ENCODE measurements at regions not wholly inside any gene's neighbourhood (a gene's known extent, or its start where the extent isn't known, plus 50 kb on each side); places are given as distances from the start of the nearest gene placed in this dataset.
A peak's percentile ranks its signal among the peaks of the same experiment; 100 is the strongest.

DNA sequence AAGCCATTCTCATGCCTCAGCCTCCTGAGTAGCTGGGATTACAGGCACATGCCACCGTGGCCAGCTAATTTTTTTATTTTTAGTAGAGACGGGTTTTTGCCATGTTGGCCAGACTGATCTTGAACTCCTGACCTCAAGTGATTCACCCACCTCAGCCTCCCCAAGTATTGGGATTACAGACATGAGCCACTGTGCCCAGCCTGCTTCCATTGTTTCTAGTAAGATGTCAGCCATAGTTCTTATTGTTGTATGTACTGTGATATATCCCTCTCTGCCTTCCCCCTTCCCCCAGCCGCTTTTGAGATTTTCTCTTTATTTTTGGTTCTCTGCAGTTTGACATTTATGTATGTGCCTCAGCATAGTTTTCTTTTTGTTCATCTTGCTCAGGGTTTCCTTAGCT, 87.9 kb upstream of the KLF14 start:
- Histone ChIP-seq H3K36me3 (ENCODE audit: control insufficient read depth, insufficient read depth, low read length) (no peaks in the 10 kb centered on the region), H3K9me3 (ENCODE audit: control insufficient read depth, insufficient read depth, low read length) (peaks cover 3% of the 10 kb centered on the region), H3K4me1 (ENCODE audit: control insufficient read depth, insufficient read depth, low read length) (no peaks in the 10 kb centered on the region), H3K4me3 (ENCODE audit: low read depth, low read length) (no peak overlapping the region), H3K27me3 (ENCODE audit: control insufficient read depth, insufficient read depth, low read length) (no peaks in the 10 kb centered on the region), H3K27ac (ENCODE audit: low read depth, low read length) (no peak overlapping the region)
- no CpG with 5 or more reads among the region's 3 CpGs for WGBS (ENCODE audit: insufficient coverage)
- DNase-seq (ENCODE audit: low read depth in 4 of 6, low spot score in 6 of 6) = no peak

- H3K27ac ChIP-seq (ENCODE audit: low read depth, low read length) = no peak overlapping the region
- no peak overlapping the region for H3K4me3 ChIP-seq (ENCODE audit: low read depth, low read length)
- no peaks in the 10 kb centered on the region for H3K27me3 ChIP-seq (ENCODE audit: control insufficient read depth, insufficient read depth, low read length)
- H3K36me3 ChIP-seq (ENCODE audit: control insufficient read depth, insufficient read depth, low read length) = no peaks in the 10 kb centered on the region
- no CpG with 5 or more reads among the region's 2 CpGs for WGBS (ENCODE audit: insufficient coverage)
- H3K4me1 ChIP-seq (ENCODE audit: control insufficient read depth, insufficient read depth, low read length) = no peaks in the 10 kb centered on the region
- H3K9me3 ChIP-seq (ENCODE audit: control insufficient read depth, insufficient read depth, low read length) = peaks cover 3% of the 10 kb centered on the region
- DNase-seq (ENCODE audit: low read depth in 4 of 6, low spot score in 6 of 6) = no peak
These were observed 88.6 kb upstream of the KLF14 start for GRCh38 chr7:130822642-130823041.

DNA sequence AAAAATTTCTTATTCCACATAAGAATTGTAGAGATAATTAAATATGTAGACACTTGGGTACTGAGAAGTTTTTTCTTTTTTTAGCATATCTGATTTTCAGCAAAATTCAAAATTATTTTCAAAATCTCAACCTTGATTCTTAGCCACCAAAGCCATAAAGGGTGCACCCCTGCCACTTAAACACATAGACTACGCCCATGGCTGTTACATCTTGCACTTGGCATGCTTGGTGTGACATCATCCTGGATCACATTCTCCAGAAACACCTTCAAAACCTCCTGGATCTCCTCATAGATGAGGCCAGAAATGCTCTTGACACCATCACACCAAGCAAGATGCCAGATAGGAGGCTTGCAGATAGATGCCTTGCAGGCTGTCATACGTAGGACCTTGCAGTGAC, 89.1 kb upstream of the KLF14 start:
- no peak for DNase-seq (ENCODE audit: low read depth in 4 of 6, low spot score in 6 of 6)
- no peak overlapping the region for H3K4me3 ChIP-seq (ENCODE audit: low read depth, low read length)
- WGBS (ENCODE audit: insufficient coverage) = 89% methylated on average over 1 of the region's 2 CpGs
- H3K27me3 ChIP-seq (ENCODE audit: control insufficient read depth, insufficient read depth, low read length) = no peaks in the 10 kb centered on the region
- H3K4me1 ChIP-seq (ENCODE audit: control insufficient read depth, insufficient read depth, low read length) = no peaks in the 10 kb centered on the region
- H3K36me3 ChIP-seq (ENCODE audit: control insufficient read depth, insufficient read depth, low read length) = no peaks in the 10 kb centered on the region
- no peak overlapping the region for H3K27ac ChIP-seq (ENCODE audit: low read depth, low read length)
- H3K9me3 ChIP-seq (ENCODE audit: control insufficient read depth, insufficient read depth, low read length) = peaks cover 3% of the 10 kb centered on the region

DNA sequence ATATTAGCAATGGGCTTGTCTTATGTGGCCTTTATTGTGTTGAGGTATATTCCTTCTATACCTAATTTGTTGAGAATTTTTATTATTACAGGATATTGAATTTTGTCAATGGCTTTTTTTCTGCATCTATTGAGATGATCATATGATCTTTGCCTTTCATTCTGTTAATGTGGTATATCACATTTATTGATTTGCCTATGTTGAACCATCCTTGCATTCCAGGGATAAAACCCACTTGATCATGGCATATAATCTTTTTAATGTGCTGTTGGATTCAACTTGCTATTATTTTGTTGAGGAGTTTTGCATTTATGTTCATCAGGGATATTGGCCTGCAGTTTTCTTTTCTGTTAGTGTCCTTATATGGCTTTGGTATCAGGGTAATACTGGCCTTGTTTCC, 91.8 kb upstream of the KLF14 start:
- H3K9me3 ChIP-seq (ENCODE audit: control insufficient read depth, insufficient read depth, low read length) = peaks cover 3% of the 10 kb centered on the region
- no peak overlapping the region for H3K4me3 ChIP-seq (ENCODE audit: low read depth, low read length)
- H3K27ac ChIP-seq (ENCODE audit: low read depth, low read length) = no peak overlapping the region
- no peak for DNase-seq (ENCODE audit: low read depth in 4 of 6, low spot score in 6 of 6)
- no peaks in the 10 kb centered on the region for H3K36me3 ChIP-seq (ENCODE audit: control insufficient read depth, insufficient read depth, low read length)
- no peaks in the 10 kb centered on the region for H3K4me1 ChIP-seq (ENCODE audit: control insufficient read depth, insufficient read depth, low read length)
- no peaks in the 10 kb centered on the region for H3K27me3 ChIP-seq (ENCODE audit: control insufficient read depth, insufficient read depth, low read length)

GRCh38 chr7:130829415-130829814, 95.4 kb upstream of the KLF14 start:
- peaks cover 3% of the 10 kb centered on the region for H3K9me3 ChIP-seq (ENCODE audit: control insufficient read depth, insufficient read depth, low read length)
- H3K27me3 ChIP-seq (ENCODE audit: control insufficient read depth, insufficient read depth, low read length) = no peaks in the 10 kb centered on the region
- 75% methylated on average over 2 of the region's 2 CpGs for WGBS (ENCODE audit: insufficient coverage)
- no peaks in the 10 kb centered on the region for H3K4me1 ChIP-seq (ENCODE audit: control insufficient read depth, insufficient read depth, low read length)
- no peak overlapping the region for H3K27ac ChIP-seq (ENCODE audit: low read depth, low read length)
- no peak overlapping the region for H3K4me3 ChIP-seq (ENCODE audit: low read depth, low read length)
- H3K36me3 ChIP-seq (ENCODE audit: control insufficient read depth, insufficient read depth, low read length) = no peaks in the 10 kb centered on the region
- DNase-seq (ENCODE audit: low read depth in 4 of 6, low spot score in 6 of 6) = no peak

DNA sequence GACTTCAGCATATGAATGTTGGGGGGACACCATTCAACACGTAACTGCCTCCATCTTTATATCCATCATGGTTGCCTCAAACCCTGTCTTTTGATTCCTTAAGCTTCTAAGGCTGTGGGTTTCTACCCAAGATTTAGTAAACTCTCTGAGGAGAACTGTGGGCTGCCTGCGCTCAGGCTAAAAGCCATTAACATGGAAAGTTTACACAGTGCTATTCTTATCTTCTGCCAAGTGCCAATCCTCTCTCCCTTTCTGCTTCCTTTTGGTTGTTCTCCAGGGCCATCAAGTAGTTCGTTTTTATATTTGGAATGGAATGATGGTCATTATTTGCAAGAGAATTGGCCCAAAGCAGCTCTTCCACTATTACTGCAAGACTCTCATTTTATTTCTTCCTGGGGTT, 97.3 kb upstream of the KLF14 start:
- DNase-seq (ENCODE audit: low read depth in 4 of 6, low spot score in 6 of 6) = no peak

DNA sequence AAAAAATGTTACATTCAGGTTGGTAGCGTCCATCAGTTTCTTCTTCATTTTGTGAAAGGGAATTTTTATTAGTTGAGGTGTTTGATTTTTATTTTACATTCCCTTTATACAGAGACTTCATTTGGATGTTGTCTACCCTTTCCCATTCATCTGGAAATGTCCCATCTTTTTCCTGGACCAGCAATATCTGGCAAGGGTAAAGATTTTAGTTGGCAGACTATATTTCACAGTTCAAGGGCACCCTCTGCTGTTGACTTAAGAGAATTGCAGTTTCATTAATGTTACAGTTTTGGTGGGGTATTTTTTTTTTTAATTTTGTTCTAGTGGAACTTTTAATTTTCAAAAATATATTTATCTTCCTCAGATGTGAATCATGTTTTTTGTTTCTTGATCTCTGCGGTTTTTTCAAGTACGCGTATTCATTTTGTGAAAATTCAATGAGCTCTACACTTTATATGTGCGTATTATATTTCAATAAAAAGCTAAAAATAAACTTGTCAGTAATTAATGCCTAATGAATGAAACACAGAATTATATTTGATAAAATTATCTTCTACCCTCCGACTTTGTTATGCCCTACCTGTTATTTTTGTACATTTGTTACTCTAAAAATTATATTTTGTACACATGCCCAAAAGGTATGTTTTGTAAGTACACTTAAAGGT, 97.9 kb upstream of the KLF14 start:
- Histone ChIP-seq H3K36me3 (ENCODE audit: control insufficient read depth, insufficient read depth, low read length) (no peaks in the 10 kb centered on the region), H3K4me3 (ENCODE audit: low read depth, low read length) (no peak overlapping the region), H3K27ac (ENCODE audit: low read depth, low read length) (no peak overlapping the region), H3K9me3 (ENCODE audit: control insufficient read depth, insufficient read depth, low read length) (no peaks in the 10 kb centered on the region), H3K27me3 (ENCODE audit: control insufficient read depth, insufficient read depth, low read length) (no peaks in the 10 kb centered on the region), H3K4me1 (ENCODE audit: control insufficient read depth, insufficient read depth, low read length) (no peaks in the 10 kb centered on the region)
- WGBS (ENCODE audit: insufficient coverage) = no CpG with 5 or more reads among the region's 6 CpGs
- peak; percentile 17 to 87 (median 37) for DNase-seq (ENCODE audit: low read depth in 4 of 6, low spot score in 6 of 6)

More for the DNA sequence above, 97.3 kb upstream of the KLF14 start:
- no peaks in the 10 kb centered on the region for H3K4me1 ChIP-seq (ENCODE audit: control insufficient read depth, insufficient read depth, low read length)
- H3K9me3 ChIP-seq (ENCODE audit: control insufficient read depth, insufficient read depth, low read length) = no peaks in the 10 kb centered on the region
- H3K4me3 ChIP-seq (ENCODE audit: low read depth, low read length) = no peak overlapping the region
- H3K27me3 ChIP-seq (ENCODE audit: control insufficient read depth, insufficient read depth, low read length) = no peaks in the 10 kb centered on the region
- no peak overlapping the region for H3K27ac ChIP-seq (ENCODE audit: low read depth, low read length)
- no peaks in the 10 kb centered on the region for H3K36me3 ChIP-seq (ENCODE audit: control insufficient read depth, insufficient read depth, low read length)
- no CpG with 5 or more reads among the region's 3 CpGs for WGBS (ENCODE audit: insufficient coverage)

DNA sequence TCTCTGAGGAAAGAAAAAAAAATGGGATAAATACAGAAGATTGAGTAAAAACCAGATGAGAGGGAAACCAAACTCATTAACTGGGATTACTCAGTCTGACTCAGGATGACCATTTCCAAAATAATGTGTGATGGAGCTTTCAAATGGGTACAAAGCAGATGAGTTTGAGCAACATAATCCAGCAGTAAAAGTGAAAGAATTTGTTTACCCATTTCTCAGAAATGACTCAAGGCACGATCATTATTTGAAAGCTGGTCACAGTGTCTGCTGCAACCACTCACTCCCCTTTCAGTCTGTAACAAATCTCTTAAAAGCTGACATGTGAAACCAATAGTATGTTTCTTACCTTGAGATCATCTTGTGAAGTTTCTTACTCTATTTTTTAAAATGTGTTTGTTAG, 104.7 kb upstream of the KLF14 start:
- Histone ChIP-seq H3K27me3 (ENCODE audit: control insufficient read depth, insufficient read depth, low read length) (no peaks in the 10 kb centered on the region), H3K4me3 (ENCODE audit: low read depth, low read length) (no peak overlapping the region), H3K4me1 (ENCODE audit: control insufficient read depth, insufficient read depth, low read length) (no peaks in the 10 kb centered on the region), H3K27ac (ENCODE audit: low read depth, low read length) (no peak overlapping the region), H3K9me3 (ENCODE audit: control insufficient read depth, insufficient read depth, low read length) (no peaks in the 10 kb centered on the region), H3K36me3 (ENCODE audit: control insufficient read depth, insufficient read depth, low read length) (no peaks in the 10 kb centered on the region)
- WGBS (ENCODE audit: insufficient coverage) = no CpG with 5 or more reads among the region's 1 CpG
- DNase-seq (ENCODE audit: low read depth in 4 of 6, low spot score in 6 of 6) = no peak

GRCh38 chr7:130840599-130840998, 106.6 kb upstream of the KLF14 start:
- WGBS (ENCODE audit: insufficient coverage) = 80% methylated on average over 2 of the region's 2 CpGs
- H3K9me3 ChIP-seq (ENCODE audit: control insufficient read depth, insufficient read depth, low read length) = no peaks in the 10 kb centered on the region

GRCh38 chr7:130841416-130841815, 107.4 kb upstream of the KLF14 start:
- no peaks in the 10 kb centered on the region for H3K36me3 ChIP-seq (ENCODE audit: control insufficient read depth, insufficient read depth, low read length)
- WGBS (ENCODE audit: insufficient coverage) = no CpG with 5 or more reads among the region's 7 CpGs
- no peaks in the 10 kb centered on the region for H3K4me1 ChIP-seq (ENCODE audit: control insufficient read depth, insufficient read depth, low read length)
- no peaks in the 10 kb centered on the region for H3K27me3 ChIP-seq (ENCODE audit: control insufficient read depth, insufficient read depth, low read length)
- H3K9me3 ChIP-seq (ENCODE audit: control insufficient read depth, insufficient read depth, low read length) = no peaks in the 10 kb centered on the region
- H3K4me3 ChIP-seq (ENCODE audit: low read depth, low read length) = no peak overlapping the region
- DNase-seq (ENCODE audit: low read depth in 4 of 6, low spot score in 6 of 6) = no peak
- H3K27ac ChIP-seq (ENCODE audit: low read depth, low read length) = no peak overlapping the region

More at GRCh38 chr7:130840599-130840998, 106.6 kb upstream of the KLF14 start:
- Histone ChIP-seq H3K36me3 (ENCODE audit: control insufficient read depth, insufficient read depth, low read length) (no peaks in the 10 kb centered on the region), H3K27ac (ENCODE audit: low read depth, low read length) (no peak overlapping the region), H3K27me3 (ENCODE audit: control insufficient read depth, insufficient read depth, low read length) (no peaks in the 10 kb centered on the region), H3K4me3 (ENCODE audit: low read depth, low read length) (no peak overlapping the region), H3K4me1 (ENCODE audit: control insufficient read depth, insufficient read depth, low read length) (no peaks in the 10 kb centered on the region)
- no peak for DNase-seq (ENCODE audit: low read depth in 4 of 6, low spot score in 6 of 6)

Measured in spinal cord (tissue), 9 donors.